ENCODE measurements at regions not wholly inside any gene's neighbourhood (a gene's known extent, or its start where the extent isn't known, plus 50 kb on each side); places are given as distances from the start of the nearest gene placed in this dataset.
"Not testable (repeated sequence)": the region's sequence is repeated elsewhere in the genome, so short reads cannot be mapped to it uniquely, and the experiment has no call there.

DNA sequence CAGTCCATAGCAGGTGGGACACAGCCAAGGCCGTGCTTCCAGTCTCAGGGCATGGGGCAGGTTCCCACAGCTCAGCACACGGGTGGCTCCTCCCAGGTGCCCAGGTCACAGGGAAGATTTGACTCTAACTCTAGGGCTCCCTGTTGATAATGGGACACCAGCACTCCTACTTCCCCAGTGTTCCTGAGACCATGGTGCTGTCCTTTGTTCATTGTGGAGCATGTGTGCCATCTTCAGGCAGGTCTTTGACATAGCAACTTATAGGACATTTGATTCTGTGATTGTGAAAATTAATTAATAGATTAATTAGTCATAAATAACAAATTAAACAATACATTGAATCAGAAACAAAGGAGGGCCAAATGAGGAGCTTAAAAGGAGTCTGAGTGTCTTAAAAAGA lies 635.0 kb downstream of the RPIA start:
- DNase-seq, result not testable (repeated sequence)

DNA sequence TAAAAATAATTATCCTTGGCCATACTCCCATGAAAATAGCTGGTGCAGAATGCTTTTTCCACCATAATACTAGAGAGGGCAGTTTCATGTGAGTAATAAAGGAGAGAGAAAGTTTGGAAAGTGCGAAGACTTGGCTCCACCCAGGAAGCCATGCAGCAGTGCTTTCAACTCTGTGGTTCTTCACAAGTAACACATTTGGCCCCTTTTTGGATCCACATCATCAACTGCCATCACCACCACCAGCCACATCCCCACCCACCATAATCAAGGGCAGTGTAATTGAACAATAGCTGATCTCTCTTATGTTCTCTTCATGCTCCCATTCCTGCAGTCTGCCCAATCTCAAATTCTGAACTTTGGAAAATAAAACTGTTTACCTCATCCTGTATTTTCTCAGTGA lies 637.3 kb downstream of the RPIA start:
- not testable (repeated sequence) for DNase-seq

Data from NCI-H1436 (cell line).